ENCODE measurements at regions not wholly inside any gene's neighbourhood (a gene's known extent, or its start where the extent isn't known, plus 50 kb on each side); places are given as distances from the start of the nearest gene placed in this dataset.
A peak's percentile ranks its signal among the peaks of the same experiment; 100 is the strongest.

- peak; percentile 9 for DNase-seq (ENCODE audit: low spot score)
Observed at GRCh38 chr2:219998714-219999227, 371.3 kb downstream of the SLC4A3 start.

DNA sequence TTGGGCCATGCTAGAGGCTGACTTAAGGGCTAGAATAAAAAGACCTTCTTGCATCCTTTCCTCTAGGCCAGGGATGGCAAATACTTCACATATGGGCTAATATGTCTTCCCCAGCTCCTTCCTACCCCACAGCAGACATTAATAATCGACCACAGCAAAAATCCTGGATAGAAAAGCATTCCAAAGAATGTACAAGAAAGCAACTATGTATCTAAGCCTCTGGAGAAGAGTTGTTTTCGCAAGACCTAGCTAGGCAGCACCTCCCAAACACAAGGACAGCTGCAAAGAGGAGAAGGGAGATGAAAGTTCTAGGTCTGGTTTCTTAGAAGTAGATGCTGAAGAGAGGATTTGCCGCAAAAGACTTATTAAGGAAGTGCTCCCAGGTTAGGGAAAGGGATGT is 372.6 kb downstream of the SLC4A3 start:
- DNase-seq (ENCODE audit: low spot score) = no peak

DNA sequence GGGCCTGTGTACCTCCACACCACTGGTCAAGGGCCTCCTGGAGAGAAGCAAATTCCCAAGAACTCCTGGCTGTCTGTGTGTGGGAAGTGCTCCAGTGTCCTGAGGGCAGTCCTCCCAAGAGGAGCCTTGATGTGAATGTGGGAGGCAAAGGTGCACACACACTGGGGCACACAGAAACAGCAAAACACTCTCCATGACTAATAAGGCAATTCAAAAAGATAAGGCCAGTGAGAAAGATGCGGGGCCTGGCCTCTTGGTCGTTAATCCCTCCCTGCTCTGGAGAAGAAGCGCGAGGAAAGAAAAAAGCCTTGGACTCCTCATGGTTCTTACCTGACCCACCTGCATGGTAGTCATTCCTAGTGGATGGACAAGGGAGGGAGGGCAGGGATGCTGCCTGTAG is 373.2 kb downstream of the SLC4A3 start:
- no peak for DNase-seq (ENCODE audit: low spot score)

DNA sequence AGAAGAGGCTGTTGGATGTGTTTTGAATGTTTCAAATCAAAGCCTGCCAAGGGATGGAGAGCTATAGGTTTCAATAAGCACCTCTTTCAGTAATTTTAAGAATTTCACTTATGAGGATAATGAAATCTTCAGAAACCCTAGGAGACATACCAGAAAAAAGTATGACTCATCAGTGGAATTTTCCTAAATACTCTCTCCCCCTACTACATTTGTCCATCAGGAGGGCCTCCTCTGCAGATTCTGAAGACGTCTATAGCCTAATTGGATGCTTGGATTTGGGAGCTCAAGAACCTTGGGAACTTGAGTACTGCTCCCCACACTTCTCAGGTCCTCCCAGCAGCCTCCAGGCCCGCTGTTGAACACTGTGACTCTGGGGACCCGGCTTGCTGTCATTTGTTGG is 374.3 kb downstream of the SLC4A3 start:
- DNase-seq (ENCODE audit: low spot score) = no peak

GRCh38 chr2:220002251-220002650 is 374.8 kb downstream of the SLC4A3 start:
- no peak for DNase-seq (ENCODE audit: low spot score)

- no peak for DNase-seq (ENCODE audit: low spot score)
Observed at GRCh38 chr2:220002699-220003098, 375.3 kb downstream of the SLC4A3 start.

GRCh38 chr2:220005362-220005761 is 377.9 kb downstream of the SLC4A3 start:
- DNase-seq (ENCODE audit: low spot score) = no peak

- no peak for DNase-seq (ENCODE audit: low spot score)
Observed at GRCh38 chr2:220006152-220006621, 378.8 kb downstream of the SLC4A3 start.

DNA sequence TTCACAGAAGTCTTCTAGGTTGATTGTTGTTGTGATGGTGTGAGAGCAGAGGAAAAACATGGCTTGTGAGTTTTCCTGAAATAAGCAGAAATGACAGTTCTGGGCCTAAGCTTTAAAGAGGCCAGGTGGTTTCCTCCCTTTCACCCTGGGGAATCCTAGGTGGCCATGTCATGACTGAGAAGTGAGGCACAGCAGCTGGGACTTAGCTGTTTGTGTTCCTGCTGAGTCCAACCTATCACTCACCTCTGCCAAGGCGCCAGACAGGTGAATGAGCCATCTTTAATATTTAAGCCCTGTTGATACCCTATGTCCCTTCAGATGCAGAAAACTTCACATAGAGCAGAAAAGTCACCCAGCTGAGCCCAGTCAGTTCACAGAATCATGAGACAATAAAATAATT is 384.4 kb downstream of the SLC4A3 start:
- no peak for DNase-seq (ENCODE audit: low spot score)

DNA sequence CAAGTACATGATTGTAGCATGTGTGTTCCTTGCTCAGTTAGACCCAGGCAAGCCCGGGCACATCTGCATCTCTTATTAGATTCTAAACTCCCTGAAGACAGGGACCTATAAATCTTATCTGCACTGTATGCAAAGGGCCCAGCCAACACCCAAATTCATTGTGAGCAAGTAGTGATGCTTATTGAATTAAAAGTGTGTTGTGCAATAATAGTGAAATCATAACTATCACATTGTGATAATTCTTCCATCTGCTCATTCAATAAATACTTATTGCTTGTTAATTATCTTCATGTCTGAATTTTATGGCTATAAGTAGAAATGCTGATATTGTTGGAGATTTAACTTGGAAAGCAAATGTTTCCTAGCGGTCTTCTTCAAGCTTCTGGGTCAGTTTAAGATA is 387.5 kb downstream of the SLC4A3 start:
- DNase-seq (ENCODE audit: low spot score) = no peak

- DNase-seq (ENCODE audit: low spot score) = no peak
Observed at GRCh38 chr2:220015576-220015975, 388.1 kb downstream of the SLC4A3 start.

GRCh38 chr2:220025207-220025606 is 397.8 kb downstream of the SLC4A3 start:
- DNase-seq (ENCODE audit: low spot score) = no peak

DNA sequence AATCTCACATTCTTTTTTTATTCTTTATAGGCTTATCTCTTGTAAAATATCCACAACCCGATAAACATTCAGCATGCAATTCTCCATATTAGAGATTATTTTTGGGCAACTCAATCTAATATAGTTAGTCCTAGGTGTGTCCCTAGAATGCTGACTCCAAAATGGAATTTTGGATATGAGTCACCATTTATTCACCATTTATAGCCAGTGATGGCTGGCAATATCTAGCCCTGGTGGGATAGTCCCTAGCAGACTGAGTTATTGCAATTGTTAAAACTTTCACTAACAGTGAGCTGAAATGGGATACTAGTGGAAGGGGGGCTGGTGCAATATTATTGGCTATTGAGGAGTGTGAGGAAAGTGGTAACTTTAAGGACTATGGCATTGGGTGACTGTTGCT is 401.6 kb downstream of the SLC4A3 start:
- no peak for DNase-seq (ENCODE audit: low spot score)

GRCh38 chr2:220033546-220033945 is 406.1 kb downstream of the SLC4A3 start:
- no peak for DNase-seq (ENCODE audit: low spot score)

DNA sequence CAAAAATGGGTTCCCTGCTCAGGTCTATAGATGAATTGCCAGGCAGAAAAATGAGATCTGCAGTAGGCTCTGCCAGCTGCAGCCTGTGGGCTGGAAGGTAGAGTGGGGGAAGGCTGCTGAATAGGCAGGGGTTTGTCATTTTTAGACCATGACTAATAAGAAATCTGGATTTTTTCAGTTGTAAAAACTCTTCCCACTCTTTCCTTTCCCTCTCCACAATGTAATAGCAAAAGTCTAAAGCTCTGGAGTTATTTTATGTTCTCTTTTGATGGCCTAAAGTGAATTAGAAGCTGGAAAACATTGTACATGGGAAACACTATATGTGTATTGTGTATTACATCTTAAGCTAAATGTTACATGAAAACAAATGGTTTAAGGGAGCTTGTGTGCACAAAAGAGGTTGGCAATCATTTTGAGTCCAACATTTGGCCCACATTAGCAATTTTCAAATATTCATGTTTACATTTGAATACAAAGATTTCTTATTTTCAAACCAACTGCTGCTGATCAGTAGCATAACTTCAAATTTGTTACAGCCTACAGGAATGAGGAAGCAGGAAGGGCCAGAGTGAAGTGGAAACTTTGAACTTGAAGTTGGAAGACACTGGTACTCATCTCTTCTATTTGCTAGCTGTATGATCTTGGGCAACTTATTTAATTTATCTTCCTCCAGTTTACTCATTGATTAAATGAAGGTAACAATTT is 407.1 kb downstream of the SLC4A3 start:
- no peak for DNase-seq (ENCODE audit: low spot score)

GRCh38 chr2:220036431-220036830 is 409.0 kb downstream of the SLC4A3 start:
- DNase-seq (ENCODE audit: low spot score) = no peak

DNA sequence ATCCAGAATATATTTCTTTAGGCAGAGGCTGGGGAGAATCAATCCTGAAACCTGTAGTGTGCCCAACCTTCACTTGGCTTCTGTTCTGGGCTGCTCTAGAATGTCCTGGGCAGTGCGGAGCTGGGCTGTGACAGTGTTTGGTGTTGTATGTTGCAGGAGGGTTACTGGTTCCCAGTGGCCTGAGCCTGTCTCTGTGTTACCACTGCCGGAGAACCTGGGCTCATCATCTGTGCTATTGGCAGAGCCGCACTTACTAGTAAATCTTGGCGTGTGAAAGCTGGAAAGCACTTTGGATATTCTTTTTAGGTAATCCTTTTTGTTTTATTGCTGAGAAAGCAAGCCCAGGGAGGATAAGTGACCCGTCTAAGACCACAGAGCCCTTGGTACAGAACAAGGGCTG is 412.9 kb downstream of the SLC4A3 start:
- no peak for DNase-seq (ENCODE audit: low spot score)

DNA sequence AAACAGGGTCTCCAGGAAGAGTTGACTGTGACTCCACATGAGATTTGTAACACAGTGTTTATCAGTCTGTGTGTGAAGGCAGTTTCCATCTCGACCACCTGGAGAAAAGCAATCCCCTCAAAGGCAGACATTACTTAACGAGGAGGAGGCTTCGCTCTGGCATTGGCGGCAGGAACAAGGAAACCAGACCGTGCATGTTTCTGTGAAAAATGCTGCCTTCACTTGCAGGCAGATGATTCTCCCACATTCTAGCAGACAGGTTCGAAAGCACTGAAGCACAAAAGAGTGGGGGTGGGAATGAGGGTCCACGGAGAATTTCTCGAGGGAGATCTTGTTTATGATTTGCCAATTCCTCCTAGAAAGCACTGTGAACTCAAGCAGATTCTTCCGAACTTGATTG is 414.0 kb downstream of the SLC4A3 start:
- no peak for DNase-seq (ENCODE audit: low spot score)

DNA sequence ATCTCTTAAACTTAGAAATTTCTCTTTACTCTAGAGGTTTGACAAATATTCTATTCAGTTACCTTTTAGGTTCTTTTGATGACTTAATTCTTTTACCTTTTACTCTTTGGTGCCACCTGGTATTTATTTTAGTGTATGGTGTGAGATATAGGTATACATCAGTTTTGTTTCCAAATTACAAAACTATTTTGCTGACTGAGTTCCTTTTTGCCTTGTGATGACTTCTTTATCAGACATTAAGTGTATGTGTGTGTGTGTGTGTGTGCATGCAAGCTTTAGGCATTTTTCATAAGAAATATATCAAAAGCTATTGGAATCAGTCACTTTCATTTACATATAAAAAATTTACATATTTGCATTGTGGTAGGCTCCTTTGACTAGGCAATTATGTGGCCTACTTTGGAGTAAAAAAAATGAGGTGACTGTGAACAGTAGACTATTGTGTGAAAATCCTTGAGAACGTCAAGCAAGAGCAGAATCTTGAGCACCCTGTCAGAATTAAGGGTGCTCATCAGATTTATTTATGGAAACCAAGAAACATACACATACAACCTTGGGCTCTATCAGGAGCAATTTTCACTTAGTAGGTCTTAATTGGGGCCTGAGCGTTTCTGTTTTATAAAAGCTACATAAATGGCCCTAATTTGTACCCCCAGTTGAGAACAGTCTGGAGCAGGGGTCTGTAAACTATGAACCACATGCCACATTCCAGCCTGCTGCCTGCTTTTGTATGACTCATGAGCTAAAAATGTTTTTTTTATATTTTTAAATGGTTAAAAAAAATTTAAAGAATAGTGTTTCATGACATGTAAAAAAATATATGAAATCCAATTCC is 415.9 kb downstream of the SLC4A3 start:
- DNase-seq (ENCODE audit: low spot score) = no peak

DNA sequence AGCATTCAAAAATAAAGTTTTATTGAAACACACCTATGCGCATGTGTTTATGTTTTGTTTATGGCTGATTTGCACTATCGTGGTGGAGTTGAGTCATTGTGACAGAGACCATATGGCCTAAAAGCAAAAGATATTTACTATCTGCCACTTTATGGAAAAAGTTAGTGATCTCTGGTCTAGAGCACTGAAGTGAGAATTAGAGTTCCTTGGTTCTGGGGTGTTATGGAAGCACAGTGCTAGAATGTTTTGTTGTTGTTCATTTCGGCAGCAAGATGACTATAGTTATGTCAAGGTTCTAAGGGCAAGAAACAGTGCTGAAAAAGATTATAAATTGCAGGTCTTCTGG is 416.5 kb downstream of the SLC4A3 start:
- DNase-seq (ENCODE audit: low spot score) = no peak

DNA sequence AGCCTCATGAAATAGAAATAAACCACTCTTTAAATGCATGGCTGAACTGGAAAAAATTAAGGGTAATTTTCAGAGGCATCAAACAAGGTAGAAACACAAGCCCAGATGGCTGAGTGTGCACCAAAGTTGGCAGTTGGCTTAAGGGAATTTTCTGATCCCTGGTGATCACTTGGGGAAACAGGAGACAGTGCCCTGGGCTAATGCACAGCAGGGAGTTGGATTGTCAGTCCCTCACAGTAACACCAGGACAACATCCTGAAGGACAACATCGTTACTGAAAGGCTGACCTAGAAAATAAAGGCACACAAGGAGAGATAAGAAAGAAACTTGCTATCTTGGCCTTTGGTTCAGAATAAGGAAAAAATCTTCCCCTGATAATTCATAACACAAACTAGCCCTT is 417.0 kb downstream of the SLC4A3 start:
- DNase-seq (ENCODE audit: low spot score) = no peak

DNA sequence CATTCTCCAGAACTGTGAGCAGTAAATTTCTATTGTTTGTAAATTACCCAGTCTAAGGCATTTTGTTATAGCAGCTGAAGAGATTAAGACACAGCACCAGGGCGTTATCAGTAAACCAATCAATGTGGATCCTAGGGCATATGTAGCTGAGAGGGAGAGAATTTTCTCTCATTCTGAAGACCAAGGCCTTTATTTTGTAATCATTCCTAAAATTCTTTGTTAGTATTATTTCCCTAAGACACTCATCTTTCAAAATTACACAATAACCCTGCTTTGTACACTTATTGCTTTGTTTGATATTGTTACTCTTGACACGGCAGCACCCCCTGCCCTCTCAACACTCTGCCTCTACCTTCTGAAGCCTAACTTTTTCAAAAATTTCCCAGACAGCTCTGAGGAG is 419.1 kb downstream of the SLC4A3 start:
- no peak for DNase-seq (ENCODE audit: low spot score)

GRCh38 chr2:220051716-220052115 is 424.3 kb downstream of the SLC4A3 start:
- DNase-seq (ENCODE audit: low spot score) = no peak
